ENCODE measurements at regions not wholly inside any gene's neighbourhood (a gene's known extent, or its start where the extent isn't known, plus 50 kb on each side); places are given as distances from the start of the nearest gene placed in this dataset.

DNA sequence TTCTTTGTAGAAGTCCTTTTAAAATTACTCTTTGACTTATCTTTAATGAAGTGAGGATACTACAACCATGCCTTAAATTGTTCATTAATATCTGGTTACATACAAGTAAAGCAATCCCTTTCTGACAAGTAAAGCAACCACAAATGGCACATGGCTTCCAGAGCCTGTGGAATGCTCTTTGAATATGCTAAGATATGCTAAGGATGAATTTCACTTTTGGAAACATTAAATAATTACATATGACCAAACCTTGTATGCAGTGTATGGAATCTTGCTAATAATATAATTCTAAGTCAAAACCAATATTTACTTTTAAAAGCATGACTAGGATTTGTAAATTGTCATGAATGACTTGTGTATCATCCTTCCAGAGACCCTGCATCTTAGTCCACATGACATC is 1711.2 kb upstream of the CELF4 start:
- no peaks in the 10 kb centered on the region for H3K9me3 ChIP-seq
- TF ChIP-seq POLR2AphosphoS5 (IDR thresholded peaks at IDR 0.05) (no peak), EP300 (IDR thresholded peaks at IDR 0.05) (no peak), POLR2A (IDR thresholded peaks at IDR 0.05) (no peak)
- TF ChIP-seq, protein P1, sequence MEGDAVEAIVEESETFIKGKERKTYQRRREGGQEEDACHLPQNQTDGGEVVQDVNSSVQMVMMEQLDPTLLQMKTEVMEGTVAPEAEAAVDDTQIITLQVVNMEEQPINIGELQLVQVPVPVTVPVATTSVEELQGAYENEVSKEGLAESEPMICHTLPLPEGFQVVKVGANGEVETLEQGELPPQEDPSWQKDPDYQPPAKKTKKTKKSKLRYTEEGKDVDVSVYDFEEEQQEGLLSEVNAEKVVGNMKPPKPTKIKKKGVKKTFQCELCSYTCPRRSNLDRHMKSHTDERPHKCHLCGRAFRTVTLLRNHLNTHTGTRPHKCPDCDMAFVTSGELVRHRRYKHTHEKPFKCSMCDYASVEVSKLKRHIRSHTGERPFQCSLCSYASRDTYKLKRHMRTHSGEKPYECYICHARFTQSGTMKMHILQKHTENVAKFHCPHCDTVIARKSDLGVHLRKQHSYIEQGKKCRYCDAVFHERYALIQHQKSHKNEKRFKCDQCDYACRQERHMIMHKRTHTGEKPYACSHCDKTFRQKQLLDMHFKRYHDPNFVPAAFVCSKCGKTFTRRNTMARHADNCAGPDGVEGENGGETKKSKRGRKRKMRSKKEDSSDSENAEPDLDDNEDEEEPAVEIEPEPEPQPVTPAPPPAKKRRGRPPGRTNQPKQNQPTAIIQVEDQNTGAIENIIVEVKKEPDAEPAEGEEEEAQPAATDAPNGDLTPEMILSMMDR (IDR thresholded peaks at IDR 0.05): no peak
- no peak overlapping the region for H3K27ac ChIP-seq
- H3K27me3 ChIP-seq: no peaks in the 10 kb centered on the region
- H3K36me3 ChIP-seq: no peaks in the 10 kb centered on the region
- no peak overlapping the region for H3K4me3 ChIP-seq
- no peak for DNase-seq (ENCODE audit: low spot score in 2 of 2)
- no peaks in the 10 kb centered on the region for H3K4me1 ChIP-seq

GRCh38 chr18:39274535-39274934 is 1708.9 kb upstream of the CELF4 start:
- TF ChIP-seq EP300 (IDR thresholded peaks at IDR 0.05) (no peak), POLR2AphosphoS5 (IDR thresholded peaks at IDR 0.05) (no peak), POLR2A (IDR thresholded peaks at IDR 0.05) (no peak)
- TF ChIP-seq, protein P1 (IDR thresholded peaks at IDR 0.05): no peak
- no peak overlapping the region for H3K4me3 ChIP-seq
- H3K9me3 ChIP-seq: no peaks in the 10 kb centered on the region
- no peaks in the 10 kb centered on the region for H3K27me3 ChIP-seq
- H3K4me1 ChIP-seq: no peaks in the 10 kb centered on the region
- H3K27ac ChIP-seq: no peak overlapping the region
- no peak for DNase-seq (ENCODE audit: low spot score in 2 of 2)
- no peaks in the 10 kb centered on the region for H3K36me3 ChIP-seq
- WGBS: 48% methylated on average over 1 of the region's 1 CpG

GRCh38 chr18:39272230-39272629 is 1706.6 kb upstream of the CELF4 start:
- Histone ChIP-seq H3K36me3 (no peaks in the 10 kb centered on the region), H3K27ac (no peak overlapping the region), H3K9me3 (no peaks in the 10 kb centered on the region), H3K4me1 (no peaks in the 10 kb centered on the region), H3K27me3 (no peaks in the 10 kb centered on the region), H3K4me3 (no peak overlapping the region)
- WGBS: 100% methylated on average over 1 of the region's 1 CpG
- DNase-seq (ENCODE audit: low spot score in 2 of 2): no peak
- TF ChIP-seq POLR2A (IDR thresholded peaks at IDR 0.05) (no peak), POLR2AphosphoS5 (IDR thresholded peaks at IDR 0.05) (no peak), EP300 (IDR thresholded peaks at IDR 0.05) (no peak)
- TF ChIP-seq, protein P1 (IDR thresholded peaks at IDR 0.05): no peak

- H3K4me3 ChIP-seq: no peak overlapping the region
- WGBS: 87% methylated on average over 4 of the region's 4 CpGs
- TF ChIP-seq POLR2AphosphoS5 (IDR thresholded peaks at IDR 0.05) (no peak), EP300 (IDR thresholded peaks at IDR 0.05) (no peak), POLR2A (IDR thresholded peaks at IDR 0.05) (no peak)
- TF ChIP-seq, protein P1 (IDR thresholded peaks at IDR 0.05): no peak
- H3K36me3 ChIP-seq: no peaks in the 10 kb centered on the region
- no peaks in the 10 kb centered on the region for H3K27me3 ChIP-seq
- no peaks in the 10 kb centered on the region for H3K4me1 ChIP-seq
- no peak overlapping the region for H3K27ac ChIP-seq
- DNase-seq (ENCODE audit: low spot score in 2 of 2): no peak
- H3K9me3 ChIP-seq: no peaks in the 10 kb centered on the region
These were observed 1706.1 kb upstream of the CELF4 start for GRCh38 chr18:39271654-39272053.

- 52% methylated on average over 1 of the region's 1 CpG for WGBS
- TF ChIP-seq, protein P1 (IDR thresholded peaks at IDR 0.05): no peak
- TF ChIP-seq POLR2A (IDR thresholded peaks at IDR 0.05) (no peak), POLR2AphosphoS5 (IDR thresholded peaks at IDR 0.05) (no peak), EP300 (IDR thresholded peaks at IDR 0.05) (no peak)
- H3K9me3 ChIP-seq: no peaks in the 10 kb centered on the region
These were observed 1695.0 kb upstream of the CELF4 start for GRCh38 chr18:39260565-39260964.

More at GRCh38 chr18:39260565-39260964, 1695.0 kb upstream of the CELF4 start:
- H3K4me1 ChIP-seq: no peaks in the 10 kb centered on the region
- no peak overlapping the region for H3K27ac ChIP-seq
- H3K36me3 ChIP-seq: no peaks in the 10 kb centered on the region
- no peaks in the 10 kb centered on the region for H3K27me3 ChIP-seq
- no peak for DNase-seq (ENCODE audit: low spot score in 2 of 2)
- no peak overlapping the region for H3K4me3 ChIP-seq
